ENCODE measurements at regions not wholly inside any gene's neighbourhood (a gene's known extent, or its start where the extent isn't known, plus 50 kb on each side); places are given as distances from the start of the nearest gene placed in this dataset.

DNA sequence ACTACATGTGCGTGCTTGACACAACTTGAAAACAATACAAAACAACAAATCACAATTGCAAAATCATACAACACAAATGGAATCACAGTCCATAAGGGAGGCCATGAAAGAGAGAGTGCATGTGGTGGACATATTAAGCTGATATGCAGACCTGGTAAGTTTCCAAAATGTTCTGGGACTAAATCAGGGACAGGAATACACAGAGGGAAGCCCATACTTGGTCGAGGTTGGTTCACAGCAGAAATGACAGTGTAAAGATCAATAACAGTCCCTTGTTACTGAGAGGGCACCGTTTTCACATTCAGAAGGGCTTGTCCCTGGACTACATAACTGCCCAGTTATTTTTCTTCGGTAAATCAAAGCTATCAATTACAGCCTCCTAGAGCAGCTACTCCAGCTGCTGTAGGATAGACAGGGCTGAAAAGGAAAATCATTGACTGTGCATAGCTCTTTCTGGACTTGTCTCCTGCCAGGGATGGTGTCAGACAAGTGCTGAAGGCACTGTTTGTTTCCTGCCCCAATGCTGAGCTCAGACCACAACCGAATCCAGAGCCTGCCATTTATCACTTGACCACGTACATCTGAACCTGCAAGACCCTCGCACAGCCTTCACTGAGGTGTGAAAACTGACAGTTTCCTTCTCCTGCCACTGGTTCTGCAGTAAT lies 79.5 kb upstream of the KCNMB2 start:
- ChIA-PET CTCF (ENCODE audit: partially characterized antibody) (interaction anchor here (0.6 to 1.9 kb wide), 5 partner anchors 8 to 530 kb away, joined by 3 to 7 read pairs (median 3); no protein-coding TSS in a partner anchor), POLR2A (ENCODE audit: partially characterized antibody) (no interaction called here)
- WGBS, 2 experiments (ENCODE audit: extremely low coverage in 1 of 2, insufficient coverage in 1 of 2, insufficient read length in 1 of 2, insufficient replicate concordance in 2 of 2, low coverage in 1 of 2, low lambda C conversion rate in 2 of 2, missing lambda C conversion rate in 1 of 2): 84% methylated on average over 7 of the region's 7 CpGs; no CpG with 5 or more reads in 1 of the 2 experiments
- no peak overlapping the region for H2BK12ac ChIP-seq (ENCODE audit: low read depth, low read length)
- H3K14ac ChIP-seq (ENCODE audit: insufficient read length): no peak overlapping the region
- peak overlapping the region; percentile 33; the same call in 1 of the 2 replicates for H2AFZ ChIP-seq (ENCODE audit: low read length)
- no peak overlapping the region for H2AK5ac ChIP-seq (ENCODE audit: low read depth, low read length)
- no peaks in the 10 kb centered on the region for H3K79me1 ChIP-seq (ENCODE audit: low read depth, low read length)
- no peak overlapping the region for H3K56ac ChIP-seq (replicated peaks; ENCODE audit: insufficient read length, low read depth, low read length)
- H3K9ac ChIP-seq (replicated peaks in 1 of 4; ENCODE audit: extremely low read depth in 1 of 4, low read depth in 3 of 4, low read length in 3 of 4): no peak overlapping the region
- no peaks in the 10 kb centered on the region for H3K36me3 ChIP-seq (ENCODE audit: control insufficient read depth in 2 of 4, insufficient read depth in 4 of 4, low read length in 3 of 4)
- no peak overlapping the region for H2BK20ac ChIP-seq (ENCODE audit: low read length)
- no peak overlapping the region for H3K4me3 ChIP-seq (ENCODE audit: extremely low read depth in 1 of 4, insufficient read depth in 2 of 4, low read depth in 3 of 4, low read length in 4 of 4)
- no peak overlapping the region for H3K4me2 ChIP-seq (ENCODE audit: insufficient read depth in 1 of 2, low read depth in 2 of 2, low read length in 2 of 2)
- H3K9me3 ChIP-seq (ENCODE audit: insufficient read depth in 2 of 2, low read depth in 1 of 2, low read length in 1 of 2): no peaks in the 10 kb centered on the region
- no peak overlapping the region for H4K8ac ChIP-seq (ENCODE audit: extremely low read depth, insufficient read depth, low read length)
- FAIRE-seq (peak; percentile 28), DNase-seq (ENCODE audit: low read depth in 1 of 2, low spot score in 2 of 2) (no peak)
- no peaks in the 10 kb centered on the region; the same call in 1 of the 2 replicates for H3K23me2 ChIP-seq (ENCODE audit: low read depth, low read length)
- H3K79me2 ChIP-seq (ENCODE audit: control insufficient read depth in 1 of 2, insufficient read depth in 2 of 2, low read length in 2 of 2): no peaks in the 10 kb centered on the region
- H4K91ac ChIP-seq (replicated peaks; ENCODE audit: insufficient read length, low read length): no peak overlapping the region
- H3K23ac ChIP-seq (ENCODE audit: insufficient read length): no peak overlapping the region
- no peak overlapping the region for H2BK15ac ChIP-seq (ENCODE audit: low read length)
- H3K27me3 ChIP-seq (replicated peaks in 1 of 4; ENCODE audit: control insufficient read depth in 3 of 4, extremely low read depth in 1 of 4, insufficient read depth in 3 of 4, low read length in 3 of 4): no peaks in the 10 kb centered on the region
- H2BK5ac ChIP-seq (ENCODE audit: low read depth, low read length): no peak overlapping the region
- H3K4ac ChIP-seq (replicated peaks; ENCODE audit: insufficient read length, low read depth, low read length): no peak overlapping the region
- no peak overlapping the region for H4K5ac ChIP-seq (ENCODE audit: insufficient read length, low read depth, low read length)
- no peaks in the 10 kb centered on the region for H3K4me1 ChIP-seq (replicated peaks in 1 of 4; ENCODE audit: control insufficient read depth in 3 of 4, insufficient read depth in 4 of 4, low read length in 3 of 4)
- H2BK120ac ChIP-seq (replicated peaks; ENCODE audit: low read depth, low read length): no peak overlapping the region
- no peaks in the 10 kb centered on the region for H4K20me1 ChIP-seq (replicated peaks in 1 of 2; ENCODE audit: control insufficient read depth in 1 of 2, insufficient read depth in 2 of 2, low read length in 2 of 2)
- H3K27ac ChIP-seq (ENCODE audit: low read depth, low read length): no peak overlapping the region
- no peak overlapping the region for H3K18ac ChIP-seq (ENCODE audit: extremely low read depth, low read length)
- TF ChIP-seq SP1 (IDR thresholded peaks at IDR 0.05; ENCODE audit: low read depth, low read length): no peak
- TF ChIP-seq KDM5A (IDR thresholded peaks at IDR 0.05; ENCODE audit: low read length): no peak
- TF ChIP-seq PHF8 (conservative IDR thresholded peaks at IDR 0.05; ENCODE audit: low read depth, low read length): no peak
- no peak for TF ChIP-seq SP2 (IDR thresholded peaks at IDR 0.05; ENCODE audit: low read length)
- no peak for TF ChIP-seq BRCA1 (IDR thresholded peaks at IDR 0.05; ENCODE audit: low read depth, low read length)
- TF ChIP-seq KDM1A (IDR thresholded peaks at IDR 0.05; ENCODE audit: borderline replicate concordance, low read length): no peak
- TF ChIP-seq SIRT6 (IDR thresholded peaks at IDR 0.05; ENCODE audit: low read length): no peak
- no peak for TF ChIP-seq SUZ12 (IDR thresholded peaks at IDR 0.05; ENCODE audit: low read length)
- no peak for TF ChIP-seq YY1 (IDR thresholded peaks at IDR 0.05; ENCODE audit: low read depth, low read length)
- TF ChIP-seq EZH2 (IDR thresholded peaks at IDR 0.05; ENCODE audit: low read depth, low read length, severe bottlenecking): no peak
- TF ChIP-seq RFX5 (IDR thresholded peaks at IDR 0.05; ENCODE audit: borderline replicate concordance, low read depth, low read length): no peak
- TF ChIP-seq, protein P1, sequence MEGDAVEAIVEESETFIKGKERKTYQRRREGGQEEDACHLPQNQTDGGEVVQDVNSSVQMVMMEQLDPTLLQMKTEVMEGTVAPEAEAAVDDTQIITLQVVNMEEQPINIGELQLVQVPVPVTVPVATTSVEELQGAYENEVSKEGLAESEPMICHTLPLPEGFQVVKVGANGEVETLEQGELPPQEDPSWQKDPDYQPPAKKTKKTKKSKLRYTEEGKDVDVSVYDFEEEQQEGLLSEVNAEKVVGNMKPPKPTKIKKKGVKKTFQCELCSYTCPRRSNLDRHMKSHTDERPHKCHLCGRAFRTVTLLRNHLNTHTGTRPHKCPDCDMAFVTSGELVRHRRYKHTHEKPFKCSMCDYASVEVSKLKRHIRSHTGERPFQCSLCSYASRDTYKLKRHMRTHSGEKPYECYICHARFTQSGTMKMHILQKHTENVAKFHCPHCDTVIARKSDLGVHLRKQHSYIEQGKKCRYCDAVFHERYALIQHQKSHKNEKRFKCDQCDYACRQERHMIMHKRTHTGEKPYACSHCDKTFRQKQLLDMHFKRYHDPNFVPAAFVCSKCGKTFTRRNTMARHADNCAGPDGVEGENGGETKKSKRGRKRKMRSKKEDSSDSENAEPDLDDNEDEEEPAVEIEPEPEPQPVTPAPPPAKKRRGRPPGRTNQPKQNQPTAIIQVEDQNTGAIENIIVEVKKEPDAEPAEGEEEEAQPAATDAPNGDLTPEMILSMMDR (IDR thresholded peaks at IDR 0.05; ENCODE audit: control extremely low read depth in 1 of 3, insufficient read depth in 1 of 3, low read depth in 1 of 3, low read length in 3 of 3): no peak
